Mucosa of descending colon (tissue), 3 donors: ENCODE measurements at regions not wholly inside any gene's neighbourhood (a gene's known extent, or its start where the extent isn't known, plus 50 kb on each side); places are given as distances from the start of the nearest gene placed in this dataset.

Experiments used
- ATAC-seq: fragments of 200-7000 bp; cut with Tn5 transposase; one replicate; pipeline ENCODE4 v1.9.1; 2020; ENCODE audit warnings: mild to moderate bottlenecking, moderate library complexity
- DNase-seq, 3 donors: peaks; one replicate each; pipeline ENCODE4 v3.0.0-alpha.2; 2020
- H3K36me3 ChIP-seq: fragments of 200-600 bp; one replicate; pipeline ENCODE4 v1.8.0; 2021; ENCODE audit warnings: low read depth, mild to moderate bottlenecking
- H3K4me1 ChIP-seq: fragments of 200-600 bp; one replicate; pipeline ENCODE4 v1.8.0; 2021; ENCODE audit warnings: low read depth, mild to moderate bottlenecking
- H3K4me3 ChIP-seq: fragments of 200-600 bp; one replicate; pipeline ENCODE4 v1.8.0; 2021; ENCODE audit warnings: mild to moderate bottlenecking
- H3K9me3 ChIP-seq: fragments of 200-600 bp; one replicate; pipeline ENCODE4 v1.8.0; 2021; ENCODE audit warnings: mild to moderate bottlenecking
- CTCF ChIP-seq: fragments of 200-600 bp; IDR thresholded peaks from one replicate; pipeline ENCODE4 v1.8.0; 2022; ENCODE audit warnings: antibody characterized with exemption, mild to moderate bottlenecking
- intact Hi-C, 2 donors: fragments of 100-400 bp; cut with DNase I in 1 of 2; cut with micrococcal nuclease in 1 of 2; formaldehyde crosslinking; loops; one replicate each; pipeline versions ENCODE4 v1.11.0 to v1.11.1; 2022; cut with DNase I, micrococcal nuclease
- donor health status: DM: no; HTN: no; CAD: no; lungs with moderate emphysema.
- donor health status: DM: no; HTN: no; CAD: no.
- donor health status: DM: no; HTN: yes; CAD: no.

GRCh38 chr9:91495450-91495849 is 71.8 kb upstream of the NFIL3 start:
- Histone ChIP-seq H3K4me1 (no peaks in the 10 kb centered on the region), H3K4me3 (no peak overlapping the region), H3K9me3 (no peaks in the 10 kb centered on the region), H3K36me3 (no peaks in the 10 kb centered on the region)
- DNase-seq = no peak
- no peak for ATAC-seq
- TF ChIP-seq CTCF = no peak
- intact Hi-C loops = no loop called here

GRCh38 chr9:91494751-91495150 is 71.1 kb upstream of the NFIL3 start:
- intact Hi-C loops = no loop called here

GRCh38 chr9:91492237-91492636 is 68.6 kb upstream of the NFIL3 start:
- Histone ChIP-seq H3K36me3 (no peaks in the 10 kb centered on the region), H3K9me3 (no peaks in the 10 kb centered on the region), H3K4me3 (no peak overlapping the region), H3K4me1 (no peaks in the 10 kb centered on the region)
- no peak for ATAC-seq
- intact Hi-C loops = no loop called here
- no peak for TF ChIP-seq CTCF
- no peak for DNase-seq

More at GRCh38 chr9:91494751-91495150, 71.1 kb upstream of the NFIL3 start:
- Histone ChIP-seq H3K4me1 (no peaks in the 10 kb centered on the region), H3K9me3 (no peaks in the 10 kb centered on the region), H3K36me3 (no peaks in the 10 kb centered on the region), H3K4me3 (no peak overlapping the region)
- no peak for TF ChIP-seq CTCF
- ATAC-seq (no peak), DNase-seq (no peak)

- H3K4me3 ChIP-seq = no peak overlapping the region
- DNase-seq (no peak), ATAC-seq (no peak)
- H3K9me3 ChIP-seq = no peaks in the 10 kb centered on the region
- intact Hi-C loops = no loop called here
- no peaks in the 10 kb centered on the region for H3K4me1 ChIP-seq
- TF ChIP-seq CTCF = no peak
- no peaks in the 10 kb centered on the region for H3K36me3 ChIP-seq
These were observed 68.0 kb upstream of the NFIL3 start for GRCh38 chr9:91491624-91492023.

GRCh38 chr9:91489361-91489899 is 65.8 kb upstream of the NFIL3 start:
- H3K4me3 ChIP-seq = no peak overlapping the region
- no peaks in the 10 kb centered on the region for H3K9me3 ChIP-seq
- DNase-seq = no peak
- no peaks in the 10 kb centered on the region for H3K36me3 ChIP-seq
- ATAC-seq = no peak
- no peak for TF ChIP-seq CTCF
- no peaks in the 10 kb centered on the region for H3K4me1 ChIP-seq
- intact Hi-C loops = no loop called here

GRCh38 chr9:91488341-91488740 is 64.7 kb upstream of the NFIL3 start:
- intact Hi-C loops = no loop called here
- DNase-seq (no peak), ATAC-seq (no peak)
- Histone ChIP-seq H3K9me3 (no peaks in the 10 kb centered on the region), H3K4me3 (no peak overlapping the region), H3K36me3 (no peaks in the 10 kb centered on the region), H3K4me1 (no peaks in the 10 kb centered on the region)
- no peak for TF ChIP-seq CTCF
